ENCODE measurements at regions not wholly inside any gene's neighbourhood (a gene's known extent, or its start where the extent isn't known, plus 50 kb on each side); places are given as distances from the start of the nearest gene placed in this dataset.

- FAIRE-seq (no peak), DNase-seq (ENCODE audit: low spot score in 2 of 2) (no peak)
These were observed 110.3 kb upstream of the BACH2 start for GRCh38 chr6:90406957-90407356.

GRCh38 chr6:90406142-90406794 lies 109.6 kb upstream of the BACH2 start:
- FAIRE-seq: no peak

GRCh38 chr6:90403489-90404381 lies 107.1 kb upstream of the BACH2 start:
- FAIRE-seq (no peak), DNase-seq (ENCODE audit: low spot score in 2 of 2) (no peak)

More at GRCh38 chr6:90406142-90406794, 109.6 kb upstream of the BACH2 start:
- no peak for DNase-seq (ENCODE audit: low spot score in 2 of 2)

GRCh38 chr6:90402831-90403192 lies 106.2 kb upstream of the BACH2 start:
- DNase-seq (ENCODE audit: low spot score in 2 of 2) (no peak), FAIRE-seq (no peak)

- DNase-seq (ENCODE audit: low spot score in 2 of 2): no peak
- FAIRE-seq: no peak
These were observed 105.5 kb upstream of the BACH2 start for GRCh38 chr6:90401933-90402830.

- FAIRE-seq (no peak), DNase-seq (ENCODE audit: low spot score in 2 of 2) (peak in 1 of 2 donors; percentile 13)
These were observed 103.3 kb upstream of the BACH2 start for GRCh38 chr6:90399970-90400369.

GRCh38 chr6:90397929-90398674 lies 101.5 kb upstream of the BACH2 start:
- FAIRE-seq: no peak
- DNase-seq (ENCODE audit: low spot score in 2 of 2): no peak

- no peak for FAIRE-seq
These were observed 100.4 kb upstream of the BACH2 start for GRCh38 chr6:90397047-90397446.

GRCh38 chr6:90393232-90393884 lies 96.7 kb upstream of the BACH2 start:
- DNase-seq (ENCODE audit: low spot score in 2 of 2) (peak in 1 of 2 donors; percentile 32), FAIRE-seq (no peak)

More at GRCh38 chr6:90397047-90397446, 100.4 kb upstream of the BACH2 start:
- no peak for DNase-seq (ENCODE audit: low spot score in 2 of 2)

- DNase-seq (ENCODE audit: low spot score in 2 of 2) (no peak), FAIRE-seq (peak; percentile 94)
These were observed 93.7 kb upstream of the BACH2 start for GRCh38 chr6:90390379-90390778.

- FAIRE-seq (no peak), DNase-seq (ENCODE audit: low spot score in 2 of 2) (no peak)
These were observed 91.8 kb upstream of the BACH2 start for GRCh38 chr6:90388395-90388794.

GRCh38 chr6:90387826-90388225 lies 91.2 kb upstream of the BACH2 start:
- FAIRE-seq: no peak
- no peak for DNase-seq (ENCODE audit: low spot score in 2 of 2)

GRCh38 chr6:90387383-90387775 lies 90.7 kb upstream of the BACH2 start:
- no peak for FAIRE-seq

GRCh38 chr6:90386399-90387382 lies 90.0 kb upstream of the BACH2 start:
- DNase-seq (ENCODE audit: low spot score in 2 of 2) (no peak), FAIRE-seq (no peak)

More at GRCh38 chr6:90387383-90387775, 90.7 kb upstream of the BACH2 start:
- DNase-seq (ENCODE audit: low spot score in 2 of 2): no peak

GRCh38 chr6:90385759-90386313 lies 89.2 kb upstream of the BACH2 start:
- no peak for DNase-seq (ENCODE audit: low spot score in 2 of 2)
- no peak for FAIRE-seq

GRCh38 chr6:90384720-90385119 lies 88.1 kb upstream of the BACH2 start:
- FAIRE-seq: no peak

GRCh38 chr6:90383196-90383822 lies 86.7 kb upstream of the BACH2 start:
- DNase-seq (ENCODE audit: low spot score in 2 of 2) (no peak), FAIRE-seq (no peak)

More at GRCh38 chr6:90384720-90385119, 88.1 kb upstream of the BACH2 start:
- DNase-seq (ENCODE audit: low spot score in 2 of 2): no peak

Data from frontal cortex (tissue), 3 donors.